HEK293 (cell line): ENCODE measurements at regions not wholly inside any gene's neighbourhood (a gene's known extent, or its start where the extent isn't known, plus 50 kb on each side); places are given as distances from the start of the nearest gene placed in this dataset.

ENCODE experiments used
- CTCF ChIA-PET: fragments of 350-600 bp; formaldehyde crosslinking; extraction: SDS; loops from one replicate; lab custom pipeline; 2021; ENCODE audit warnings: antibody characterized with exemption; lab: Yijun Ruan, JAX
- POLR2A ChIA-PET: fragments of 300-600 bp; formaldehyde crosslinking; extraction: SDS; loops from one replicate; lab custom pipeline; 2020; ENCODE audit warnings: antibody characterized with exemption, inconsistent platforms; lab: Yijun Ruan, JAX
- H3K27ac ChIP-seq: fragments of 200-500 bp; sonication (Bioruptor generic); 2 replicates; pipeline ENCODE4 v1.5.1; 2014; ENCODE audit warnings: low read depth, low read length, control low read depth, inconsistent platforms; ENCODE audit errors: extremely low read depth
- H3K36me3 ChIP-seq, 2 experiments: fragments of 200-500 bp in 1 of 2; sonication (Bioruptor generic) in 1 of 2; 1 replicate in 1 of 2; 2 replicates in 1 of 2; pipeline ENCODE4 v1.5.1; 2014 to 2017; ENCODE audit warnings: inconsistent platforms in 2 of 2, low read length in 2 of 2; ENCODE audit not compliant: control insufficient read depth in 2 of 2, insufficient read depth in 1 of 2
- H3K4me1 ChIP-seq: fragments of 200-500 bp; sonication (Bioruptor generic); 2 replicates; pipeline ENCODE4 v1.5.1; 2014; ENCODE audit warnings: mild to moderate bottlenecking, low read length, inconsistent platforms; ENCODE audit not compliant: control insufficient read depth, insufficient read depth
- H3K4me3 ChIP-seq: 2 replicates; pipeline ENCODE4 v1.5.1; 2011; ENCODE audit warnings: low read depth, mild to moderate bottlenecking, control low read depth, low read length, moderate library complexity
- H3K9me3 ChIP-seq: fragments of 200-500 bp; sonication (Bioruptor generic); 2 replicates; pipeline ENCODE4 v1.5.1; 2014; ENCODE audit warnings: low read depth, low read length, inconsistent platforms; ENCODE audit not compliant: control insufficient read depth, insufficient read depth
- GFI1B ChIP-seq: fragments of 450-650 bp; formaldehyde crosslinking; IDR thresholded peaks from 2 replicates; pipeline ENCODE4 v1.5.1; 2016; ENCODE audit warnings: missing biosample characterization, missing genetic modification characterization
- KLF1 ChIP-seq: fragments of 450-650 bp; formaldehyde crosslinking; IDR thresholded peaks from 2 replicates; pipeline ENCODE4 v1.5.1; 2016; ENCODE audit warnings: missing biosample characterization, missing genetic modification characterization
- KLF10 ChIP-seq: fragments of 450-650 bp; IDR thresholded peaks from 2 replicates; pipeline ENCODE4 v1.5.1; 2018; ENCODE audit warnings: missing biosample characterization, mild to moderate bottlenecking, missing genetic modification characterization
- KLF8 ChIP-seq: fragments of 450-650 bp; formaldehyde crosslinking; IDR thresholded peaks from 2 replicates; pipeline ENCODE4 v1.5.1; 2016; ENCODE audit warnings: missing biosample characterization, missing genetic modification characterization
- PRDM1 ChIP-seq: fragments of 450-650 bp; formaldehyde crosslinking; IDR thresholded peaks from 2 replicates; pipeline ENCODE4; 2016; ENCODE audit warnings: missing biosample characterization, missing genetic modification characterization
- SCRT1 ChIP-seq: fragments of 450-650 bp; formaldehyde crosslinking; IDR thresholded peaks from 2 replicates; pipeline ENCODE4 v1.5.1; 2016; ENCODE audit warnings: missing biosample characterization, missing genetic modification characterization, borderline replicate concordance
- SETDB1 ChIP-seq: IDR thresholded peaks from one replicate; pipeline ENCODE4 v1.6.1; 2017; ENCODE audit warnings: mild to moderate bottlenecking, low read length, moderate library complexity, mixed read lengths; ENCODE audit not compliant: insufficient read length
- TCF7L2 ChIP-seq: IDR thresholded peaks from 2 replicates; pipeline ENCODE4 v1.6.1; 2011; ENCODE audit warnings: low read depth, mild to moderate bottlenecking, inconsistent platforms, low read length, moderate library complexity, borderline replicate concordance
- ZBTB17 ChIP-seq: fragments of 450-650 bp; formaldehyde crosslinking; IDR thresholded peaks from 2 replicates; pipeline ENCODE4 v1.5.1; 2016; ENCODE audit warnings: missing biosample characterization, missing genetic modification characterization
- ZBTB8A ChIP-seq: fragments of 450-650 bp; formaldehyde crosslinking; IDR thresholded peaks from 2 replicates; pipeline ENCODE4 v1.5.1; 2016; ENCODE audit warnings: missing biosample characterization, missing genetic modification characterization
- ZEB2 ChIP-seq: fragments of 450-650 bp; formaldehyde crosslinking; IDR thresholded peaks from 2 replicates; pipeline ENCODE4 v1.5.1; 2016; ENCODE audit warnings: missing biosample characterization, missing genetic modification characterization
- ZFHX2 ChIP-seq: fragments of 450-650 bp; formaldehyde crosslinking; conservative IDR thresholded peaks from 2 replicates; pipeline ENCODE4 v1.5.1; 2016; ENCODE audit warnings: missing biosample characterization, missing genetic modification characterization
- ZFP3 ChIP-seq: fragments of 450-650 bp; formaldehyde crosslinking; IDR thresholded peaks from 2 replicates; pipeline ENCODE4 v1.5.1; 2016; ENCODE audit warnings: low read depth, missing biosample characterization, missing genetic modification characterization
- ZNF138 ChIP-seq: fragments of 450-650 bp; formaldehyde crosslinking; IDR thresholded peaks from 2 replicates; pipeline ENCODE4 v1.5.1; 2016; ENCODE audit warnings: missing biosample characterization, missing genetic modification characterization, borderline replicate concordance
- ZNF391 ChIP-seq: fragments of 450-650 bp; formaldehyde crosslinking; IDR thresholded peaks from 2 replicates; pipeline ENCODE4 v1.5.1; 2016; ENCODE audit warnings: low read depth, missing biosample characterization, missing genetic modification characterization, borderline replicate concordance
- ZNF510 ChIP-seq: fragments of 450-650 bp; formaldehyde crosslinking; IDR thresholded peaks from 2 replicates; pipeline ENCODE4 v1.5.1; 2018; ENCODE audit warnings: mild to moderate bottlenecking, missing genetic modification characterization, missing biosample characterization; ENCODE audit not compliant: insufficient replicate concordance
- ZNF530 ChIP-seq: fragments of 450-650 bp; formaldehyde crosslinking; IDR thresholded peaks from 2 replicates; pipeline ENCODE4 v1.5.1; 2016; ENCODE audit warnings: low read depth, missing biosample characterization, missing genetic modification characterization
- ZNF596 ChIP-seq: fragments of 450-650 bp; IDR thresholded peaks from 2 replicates; pipeline ENCODE4 v1.5.0; 2018; ENCODE audit warnings: missing biosample characterization, mild to moderate bottlenecking, missing genetic modification characterization, moderate library complexity
- ZNF623 ChIP-seq: fragments of 450-650 bp; formaldehyde crosslinking; IDR thresholded peaks from 2 replicates; pipeline ENCODE4 v1.5.1; 2016; ENCODE audit warnings: missing biosample characterization, missing genetic modification characterization
- TF ChIP-seq, protein P1 (sequence below): fragments of 450-650 bp; formaldehyde crosslinking; IDR thresholded peaks from 2 replicates; pipeline ENCODE4 v1.5.1; 2016; ENCODE audit warnings: missing biosample characterization, missing genetic modification characterization, borderline replicate concordance
- TF ChIP-seq, protein P2 (sequence below): fragments of 450-650 bp; formaldehyde crosslinking; IDR thresholded peaks from 2 replicates; pipeline ENCODE4 v1.5.1; 2016; ENCODE audit warnings: missing biosample characterization, missing genetic modification characterization
- TF ChIP-seq, protein P3 (sequence below): fragments of 450-650 bp; formaldehyde crosslinking; IDR thresholded peaks from 2 replicates; pipeline ENCODE4 v1.5.0; 2017; ENCODE audit warnings: missing biosample characterization, missing genetic modification characterization, borderline replicate concordance

DNA sequence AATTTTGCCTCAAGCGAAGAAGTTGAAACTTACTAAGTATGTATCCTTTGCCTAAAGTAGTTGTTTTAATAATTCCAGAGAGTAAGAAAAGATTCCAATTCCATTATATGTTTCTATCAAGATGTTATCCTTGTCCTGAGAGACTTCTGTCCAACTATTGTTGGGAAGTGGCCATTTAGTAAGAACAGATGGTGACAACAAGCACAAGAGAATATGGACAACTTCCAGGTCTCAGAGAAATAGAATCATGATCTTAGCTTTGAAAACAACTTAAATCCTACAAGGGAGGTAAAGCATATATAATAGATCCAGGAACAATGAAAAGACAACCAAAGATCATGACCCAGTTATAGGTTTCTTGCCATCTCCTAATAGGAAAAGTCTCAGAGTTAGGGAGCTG lies 486.6 kb upstream of the PCDH10 start (continued):
- TF ChIP-seq ZNF138 (tag by site-specific recombination), result no peak
- TF ChIP-seq ZNF623, result no peak
- TF ChIP-seq PRDM1 (tag by site-specific recombination), result no peak
- no peak for TF ChIP-seq ZNF530 (tag by site-specific recombination)
- no peak for TF ChIP-seq KLF8 (tag by site-specific recombination)

DNA sequence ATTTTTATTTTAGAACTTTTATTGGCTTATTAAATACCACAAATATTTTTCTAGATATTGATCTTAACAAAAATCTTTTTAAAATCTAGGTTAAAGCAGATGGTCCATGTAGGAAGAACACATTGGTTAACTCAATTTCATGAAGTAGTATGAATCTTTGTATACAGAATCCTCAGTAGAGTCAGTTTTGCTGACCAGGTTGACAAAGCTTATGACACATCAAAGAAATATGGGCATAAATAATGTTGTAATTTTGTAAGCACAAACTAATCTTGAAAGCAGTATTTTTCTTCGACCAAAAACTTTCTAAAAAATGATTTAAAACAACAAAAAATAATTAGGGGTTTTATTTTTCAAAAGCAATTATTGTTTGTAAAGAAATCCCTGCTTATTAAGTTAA lies 479.3 kb upstream of the PCDH10 start:
- Histone ChIP-seq H3K4me1 (no peaks in the 10 kb centered on the region), H3K27ac (no peak overlapping the region), H3K9me3 (no peaks in the 10 kb centered on the region), H3K4me3 (no peak overlapping the region), H3K36me3 (no peaks in the 10 kb centered on the region)
- ChIA-PET POLR2A (no interaction called here), CTCF (no interaction called here)
- TF ChIP-seq ZBTB17 (no peak), GFI1B (tag by site-specific recombination) (no peak), ZFHX2 (tag by site-specific recombination) (no peak), ZFP3 (tag by site-specific recombination) (no peak), KLF1 (tag by site-specific recombination) (no peak), ZBTB8A (tag by site-specific recombination) (no peak), SCRT1 (tag by site-specific recombination) (no peak)
- TF ChIP-seq, protein P1, sequence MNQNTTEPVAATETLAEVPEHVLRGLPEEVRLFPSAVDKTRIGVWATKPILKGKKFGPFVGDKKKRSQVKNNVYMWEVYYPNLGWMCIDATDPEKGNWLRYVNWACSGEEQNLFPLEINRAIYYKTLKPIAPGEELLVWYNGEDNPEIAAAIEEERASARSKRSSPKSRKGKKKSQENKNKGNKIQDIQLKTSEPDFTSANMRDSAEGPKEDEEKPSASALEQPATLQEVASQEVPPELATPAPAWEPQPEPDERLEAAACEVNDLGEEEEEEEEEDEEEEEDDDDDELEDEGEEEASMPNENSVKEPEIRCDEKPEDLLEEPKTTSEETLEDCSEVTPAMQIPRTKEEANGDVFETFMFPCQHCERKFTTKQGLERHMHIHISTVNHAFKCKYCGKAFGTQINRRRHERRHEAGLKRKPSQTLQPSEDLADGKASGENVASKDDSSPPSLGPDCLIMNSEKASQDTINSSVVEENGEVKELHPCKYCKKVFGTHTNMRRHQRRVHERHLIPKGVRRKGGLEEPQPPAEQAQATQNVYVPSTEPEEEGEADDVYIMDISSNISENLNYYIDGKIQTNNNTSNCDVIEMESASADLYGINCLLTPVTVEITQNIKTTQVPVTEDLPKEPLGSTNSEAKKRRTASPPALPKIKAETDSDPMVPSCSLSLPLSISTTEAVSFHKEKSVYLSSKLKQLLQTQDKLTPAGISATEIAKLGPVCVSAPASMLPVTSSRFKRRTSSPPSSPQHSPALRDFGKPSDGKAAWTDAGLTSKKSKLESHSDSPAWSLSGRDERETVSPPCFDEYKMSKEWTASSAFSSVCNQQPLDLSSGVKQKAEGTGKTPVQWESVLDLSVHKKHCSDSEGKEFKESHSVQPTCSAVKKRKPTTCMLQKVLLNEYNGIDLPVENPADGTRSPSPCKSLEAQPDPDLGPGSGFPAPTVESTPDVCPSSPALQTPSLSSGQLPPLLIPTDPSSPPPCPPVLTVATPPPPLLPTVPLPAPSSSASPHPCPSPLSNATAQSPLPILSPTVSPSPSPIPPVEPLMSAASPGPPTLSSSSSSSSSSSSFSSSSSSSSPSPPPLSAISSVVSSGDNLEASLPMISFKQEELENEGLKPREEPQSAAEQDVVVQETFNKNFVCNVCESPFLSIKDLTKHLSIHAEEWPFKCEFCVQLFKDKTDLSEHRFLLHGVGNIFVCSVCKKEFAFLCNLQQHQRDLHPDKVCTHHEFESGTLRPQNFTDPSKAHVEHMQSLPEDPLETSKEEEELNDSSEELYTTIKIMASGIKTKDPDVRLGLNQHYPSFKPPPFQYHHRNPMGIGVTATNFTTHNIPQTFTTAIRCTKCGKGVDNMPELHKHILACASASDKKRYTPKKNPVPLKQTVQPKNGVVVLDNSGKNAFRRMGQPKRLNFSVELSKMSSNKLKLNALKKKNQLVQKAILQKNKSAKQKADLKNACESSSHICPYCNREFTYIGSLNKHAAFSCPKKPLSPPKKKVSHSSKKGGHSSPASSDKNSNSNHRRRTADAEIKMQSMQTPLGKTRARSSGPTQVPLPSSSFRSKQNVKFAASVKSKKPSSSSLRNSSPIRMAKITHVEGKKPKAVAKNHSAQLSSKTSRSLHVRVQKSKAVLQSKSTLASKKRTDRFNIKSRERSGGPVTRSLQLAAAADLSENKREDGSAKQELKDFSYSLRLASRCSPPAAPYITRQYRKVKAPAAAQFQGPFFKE (tag by site-specific recombination), result no peak
- TF ChIP-seq, protein P2, sequence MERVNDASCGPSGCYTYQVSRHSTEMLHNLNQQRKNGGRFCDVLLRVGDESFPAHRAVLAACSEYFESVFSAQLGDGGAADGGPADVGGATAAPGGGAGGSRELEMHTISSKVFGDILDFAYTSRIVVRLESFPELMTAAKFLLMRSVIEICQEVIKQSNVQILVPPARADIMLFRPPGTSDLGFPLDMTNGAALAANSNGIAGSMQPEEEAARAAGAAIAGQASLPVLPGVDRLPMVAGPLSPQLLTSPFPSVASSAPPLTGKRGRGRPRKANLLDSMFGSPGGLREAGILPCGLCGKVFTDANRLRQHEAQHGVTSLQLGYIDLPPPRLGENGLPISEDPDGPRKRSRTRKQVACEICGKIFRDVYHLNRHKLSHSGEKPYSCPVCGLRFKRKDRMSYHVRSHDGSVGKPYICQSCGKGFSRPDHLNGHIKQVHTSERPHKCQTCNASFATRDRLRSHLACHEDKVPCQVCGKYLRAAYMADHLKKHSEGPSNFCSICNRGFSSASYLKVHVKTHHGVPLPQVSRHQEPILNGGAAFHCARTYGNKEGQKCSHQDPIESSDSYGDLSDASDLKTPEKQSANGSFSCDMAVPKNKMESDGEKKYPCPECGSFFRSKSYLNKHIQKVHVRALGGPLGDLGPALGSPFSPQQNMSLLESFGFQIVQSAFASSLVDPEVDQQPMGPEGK (tag by site-specific recombination), result no peak

DNA sequence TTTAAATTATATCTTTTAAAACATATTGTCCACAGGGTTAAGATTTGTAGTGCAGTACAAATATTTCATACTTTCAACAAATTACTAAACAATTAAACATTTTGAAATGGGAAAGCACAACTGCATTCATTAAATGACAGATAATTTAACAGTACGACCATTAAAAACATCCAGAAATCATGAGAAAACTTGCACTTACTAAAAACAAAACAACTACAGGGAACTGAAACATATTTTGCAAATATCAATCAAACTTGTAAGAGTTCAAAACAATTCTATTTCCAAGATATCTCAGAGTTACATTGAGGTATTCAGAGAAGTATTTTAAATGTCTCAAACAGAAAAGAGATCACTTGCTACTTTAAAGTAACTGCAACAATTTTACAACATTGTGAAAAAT lies 478.5 kb upstream of the PCDH10 start:
- no peaks in the 10 kb centered on the region for H3K4me1 ChIP-seq
- TF ChIP-seq TCF7L2 (no peak), ZFHX2 (tag by site-specific recombination) (no peak), ZEB2 (tag by site-specific recombination) (no peak), ZNF510 (no peak), ZBTB8A (tag by site-specific recombination) (no peak), KLF10 (tag by site-specific recombination) (no peak), ZNF596 (no peak), ZNF391 (tag by site-specific recombination) (no peak), SETDB1 (no peak)
- TF ChIP-seq, protein P3, sequence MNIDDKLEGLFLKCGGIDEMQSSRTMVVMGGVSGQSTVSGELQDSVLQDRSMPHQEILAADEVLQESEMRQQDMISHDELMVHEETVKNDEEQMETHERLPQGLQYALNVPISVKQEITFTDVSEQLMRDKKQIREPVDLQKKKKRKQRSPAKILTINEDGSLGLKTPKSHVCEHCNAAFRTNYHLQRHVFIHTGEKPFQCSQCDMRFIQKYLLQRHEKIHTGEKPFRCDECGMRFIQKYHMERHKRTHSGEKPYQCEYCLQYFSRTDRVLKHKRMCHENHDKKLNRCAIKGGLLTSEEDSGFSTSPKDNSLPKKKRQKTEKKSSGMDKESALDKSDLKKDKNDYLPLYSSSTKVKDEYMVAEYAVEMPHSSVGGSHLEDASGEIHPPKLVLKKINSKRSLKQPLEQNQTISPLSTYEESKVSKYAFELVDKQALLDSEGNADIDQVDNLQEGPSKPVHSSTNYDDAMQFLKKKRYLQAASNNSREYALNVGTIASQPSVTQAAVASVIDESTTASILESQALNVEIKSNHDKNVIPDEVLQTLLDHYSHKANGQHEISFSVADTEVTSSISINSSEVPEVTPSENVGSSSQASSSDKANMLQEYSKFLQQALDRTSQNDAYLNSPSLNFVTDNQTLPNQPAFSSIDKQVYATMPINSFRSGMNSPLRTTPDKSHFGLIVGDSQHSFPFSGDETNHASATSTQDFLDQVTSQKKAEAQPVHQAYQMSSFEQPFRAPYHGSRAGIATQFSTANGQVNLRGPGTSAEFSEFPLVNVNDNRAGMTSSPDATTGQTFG (tag by site-specific recombination), result no peak
- H3K27ac ChIP-seq, result no peak overlapping the region
- H3K4me3 ChIP-seq, result no peak overlapping the region
- no peaks in the 10 kb centered on the region for H3K36me3 ChIP-seq
- H3K9me3 ChIP-seq, result no peaks in the 10 kb centered on the region
- ChIA-PET CTCF (no interaction called here), POLR2A (no interaction called here)
